ENCODE measurements at regions not wholly inside any gene's neighbourhood (a gene's known extent, or its start where the extent isn't known, plus 50 kb on each side); places are given as distances from the start of the nearest gene placed in this dataset.

GRCh38 chr2:176699644-176700043 is 430.4 kb downstream of the MTX2 start:
- TF ChIP-seq CTCF (conservative IDR thresholded peaks at IDR 0.05; ENCODE audit: low read depth, low read length) (no peak), EZH2 (IDR thresholded peaks at IDR 0.05; ENCODE audit: borderline replicate concordance, low read depth, low read length, poor library complexity, severe bottlenecking) (no peak)
